Stimulated activated effector memory CD8-positive, alpha-beta T cell treated with anti-CD3 and anti-CD28 coated beads, Interleukin-12 subunit alpha, Interleukin-12 subunit beta, amount 100 ng/mL, for 72 hours (primary cell): ENCODE measurements at regions not wholly inside any gene's neighbourhood (a gene's known extent, or its start where the extent isn't known, plus 50 kb on each side); places are given as distances from the start of the nearest gene placed in this dataset.
A peak's percentile ranks its signal among the peaks of the same experiment; 100 is the strongest.

Experiments
- ATAC-seq: fragments of 150-1000 bp; cut with Tn5 transposase; 2 replicates; pipeline ENCODE4 v1.10.0; 2021
- DNase-seq, 2 donors: peaks; one replicate each; pipeline ENCODE4 v3.0.0; 2021 to 2022; ENCODE audit warnings: low spot score in 2 of 2
- H3K27ac Mint-ChIP-seq: one replicate; pipeline ENCODE4 v1.8.0; 2022; ENCODE audit warnings: mild to moderate bottlenecking, mixed read lengths
- H3K36me3 Mint-ChIP-seq: one replicate; pipeline ENCODE4 v1.8.0; 2022; ENCODE audit warnings: mild to moderate bottlenecking, mixed read lengths
- H3K4me1 Mint-ChIP-seq: one replicate; pipeline ENCODE4 v1.8.0; 2022; ENCODE audit warnings: mixed read lengths
- H3K4me3 Mint-ChIP-seq: one replicate; pipeline ENCODE4 v1.8.0; 2022; ENCODE audit warnings: mild to moderate bottlenecking, mixed read lengths
- H3K9me3 Mint-ChIP-seq: one replicate; pipeline ENCODE4 v1.8.0; 2022; ENCODE audit warnings: mixed read lengths

DNA sequence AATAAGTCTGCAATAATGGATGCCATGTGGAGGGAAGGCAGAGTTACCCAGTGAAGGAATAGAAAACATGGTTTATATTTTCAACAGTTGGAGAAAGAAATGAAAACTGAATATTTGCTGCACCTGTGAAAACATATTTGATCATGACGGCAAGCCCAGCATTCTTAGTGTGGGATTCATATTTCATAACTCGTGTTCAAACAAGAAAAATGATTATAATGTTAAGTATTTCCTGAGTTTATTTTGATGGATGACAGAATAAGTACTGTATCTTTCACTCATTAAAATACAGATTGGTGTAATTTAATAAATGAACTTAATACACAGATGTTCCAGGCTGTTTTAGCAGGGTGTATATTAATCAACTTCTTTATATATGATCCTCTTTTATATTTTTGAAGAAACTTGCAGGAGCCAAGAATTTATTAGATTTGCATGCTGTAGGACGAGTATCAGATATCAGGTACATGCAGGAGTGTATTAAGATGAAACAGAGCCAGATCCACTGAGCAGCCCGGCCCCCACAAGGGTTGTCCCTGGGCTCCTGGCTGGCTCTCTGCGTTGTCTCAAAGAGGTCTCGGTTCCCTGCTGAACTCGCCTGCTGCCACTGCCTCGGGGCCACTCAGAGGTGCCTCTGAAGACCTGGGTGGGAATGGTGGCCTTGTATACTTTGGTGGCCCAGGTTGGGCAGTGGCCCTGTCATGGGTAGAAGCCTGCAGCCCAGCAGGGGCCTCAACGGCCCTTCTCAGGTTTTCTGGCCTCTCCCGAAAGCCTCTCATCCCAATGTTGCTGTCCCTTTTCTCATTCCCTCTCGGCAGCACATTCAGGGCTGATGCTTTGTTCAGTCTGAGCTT, 95.0 kb upstream of the LDAH start:
- Mint-ChIP-seq H3K27ac (no peak overlapping the region), H3K36me3 (no peaks in the 10 kb centered on the region), H3K9me3 (no peaks in the 10 kb centered on the region), H3K4me1 (peaks cover 7% of the 10 kb centered on the region), H3K4me3 (no peak overlapping the region)
- DNase-seq: no peak
- ATAC-seq: no peak

GRCh38 chr2:20917287-20917660, 94.4 kb upstream of the LDAH start:
- Mint-ChIP-seq H3K4me3 (no peak overlapping the region), H3K27ac (no peak overlapping the region), H3K36me3 (no peaks in the 10 kb centered on the region), H3K9me3 (no peaks in the 10 kb centered on the region), H3K4me1 (peaks cover 7% of the 10 kb centered on the region)
- DNase-seq (no peak), ATAC-seq (no peak)

- Mint-ChIP-seq H3K9me3 (no peaks in the 10 kb centered on the region), H3K27ac (no peak overlapping the region), H3K4me1 (peaks cover 7% of the 10 kb centered on the region), H3K4me3 (no peak overlapping the region), H3K36me3 (no peaks in the 10 kb centered on the region)
- no peak for ATAC-seq
- DNase-seq: no peak
Observed at GRCh38 chr2:20916604-20917286, 93.8 kb upstream of the LDAH start.

- ATAC-seq (no peak), DNase-seq (no peak)
- no peaks in the 10 kb centered on the region for H3K9me3 Mint-ChIP-seq
- H3K4me1 Mint-ChIP-seq: peaks cover 7% of the 10 kb centered on the region
- no peaks in the 10 kb centered on the region for H3K36me3 Mint-ChIP-seq
- no peak overlapping the region for H3K27ac Mint-ChIP-seq
- no peak overlapping the region for H3K4me3 Mint-ChIP-seq
Observed at GRCh38 chr2:20915271-20915670, 92.4 kb upstream of the LDAH start.

DNA sequence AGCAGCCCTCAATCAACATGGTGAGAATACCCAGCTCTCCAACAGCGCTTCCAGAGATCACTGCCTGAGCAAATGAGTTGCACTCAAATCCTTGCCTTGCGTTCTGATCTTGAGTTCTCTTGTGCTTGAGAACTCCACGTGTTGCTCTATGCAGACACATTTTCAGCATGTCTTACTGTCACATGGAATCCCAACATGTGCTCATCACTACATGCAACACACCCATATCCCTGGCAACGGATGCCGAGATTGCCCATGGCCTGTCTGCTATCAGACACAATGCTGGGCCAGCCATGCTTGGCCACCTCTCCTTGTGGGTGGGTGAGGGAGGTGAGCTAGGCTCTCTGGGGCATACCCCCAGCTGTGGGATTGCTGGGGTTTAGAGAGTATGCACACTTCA, 91.9 kb upstream of the LDAH start:
- DNase-seq (no peak), ATAC-seq (peak; percentile 4)
- H3K36me3 Mint-ChIP-seq: no peaks in the 10 kb centered on the region
- no peak overlapping the region for H3K4me3 Mint-ChIP-seq
- H3K9me3 Mint-ChIP-seq: no peaks in the 10 kb centered on the region
- no peak overlapping the region for H3K27ac Mint-ChIP-seq
- H3K4me1 Mint-ChIP-seq: peaks cover 7% of the 10 kb centered on the region

DNA sequence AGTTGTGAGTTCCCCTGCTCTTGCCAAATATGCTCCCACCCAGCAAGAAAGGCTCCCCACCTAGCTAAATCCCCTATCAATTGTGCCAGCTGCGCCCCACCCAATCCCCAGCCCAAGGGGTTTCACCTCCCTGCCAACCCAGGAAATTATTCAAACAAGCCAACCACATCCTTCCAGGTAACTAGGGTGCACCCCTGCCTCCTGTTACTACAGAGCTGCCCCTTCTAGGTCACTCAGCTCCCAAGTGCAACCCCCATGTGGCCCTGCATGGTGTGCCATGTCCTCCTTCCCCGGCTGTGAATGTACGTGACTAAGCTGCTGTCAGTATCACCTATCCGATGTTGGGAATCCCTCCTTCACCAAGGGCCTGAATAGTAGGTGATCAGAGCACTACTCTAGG, 91.2 kb upstream of the LDAH start:
- DNase-seq: no peak
- Mint-ChIP-seq H3K9me3 (no peaks in the 10 kb centered on the region), H3K36me3 (no peaks in the 10 kb centered on the region), H3K4me1 (peaks cover 7% of the 10 kb centered on the region), H3K27ac (no peak overlapping the region), H3K4me3 (no peak overlapping the region)
- ATAC-seq: no peak

- Mint-ChIP-seq H3K27ac (no peak overlapping the region), H3K9me3 (no peaks in the 10 kb centered on the region), H3K4me1 (peaks cover 7% of the 10 kb centered on the region)
Observed at GRCh38 chr2:20913491-20913890, 90.6 kb upstream of the LDAH start.

DNA sequence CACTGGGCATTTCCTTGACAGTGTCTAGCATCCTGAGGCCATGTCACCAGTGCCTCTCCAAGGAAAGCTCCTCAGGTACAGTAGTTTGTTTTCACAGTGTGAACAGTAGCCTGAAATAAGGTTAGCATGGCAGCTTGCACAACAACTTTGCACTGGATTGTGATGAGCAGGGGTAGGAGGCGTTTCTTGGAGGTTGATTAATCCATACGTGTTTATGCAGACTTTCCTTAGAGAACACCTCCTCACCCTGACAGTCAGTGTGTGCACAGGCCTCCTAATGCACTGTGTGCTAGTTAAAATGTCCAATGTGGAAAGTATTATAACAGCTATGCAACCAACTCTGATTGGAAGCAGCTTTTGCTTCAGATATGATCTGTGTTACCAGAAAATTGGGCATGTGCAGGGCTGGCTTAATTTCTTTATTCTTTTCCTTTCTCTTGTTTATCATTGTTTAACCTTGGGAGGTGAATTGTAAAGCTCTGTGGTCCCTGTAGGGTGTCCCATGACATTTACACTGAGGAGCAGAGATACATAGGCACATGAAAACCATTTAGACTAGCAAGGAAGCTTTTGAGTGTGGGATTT, 77.2 kb upstream of the LDAH start:
- no peak overlapping the region for H3K27ac Mint-ChIP-seq
- DNase-seq (no peak), ATAC-seq (no peak)
- no peaks in the 10 kb centered on the region for H3K4me1 Mint-ChIP-seq
- H3K9me3 Mint-ChIP-seq: no peaks in the 10 kb centered on the region
- H3K36me3 Mint-ChIP-seq: no peaks in the 10 kb centered on the region
- no peak overlapping the region for H3K4me3 Mint-ChIP-seq

More at GRCh38 chr2:20913491-20913890, 90.6 kb upstream of the LDAH start:
- ATAC-seq (peak; percentile 8), DNase-seq (no peak)
- Mint-ChIP-seq H3K4me3 (no peak overlapping the region), H3K36me3 (no peaks in the 10 kb centered on the region)

- Mint-ChIP-seq H3K4me3 (no peak overlapping the region), H3K4me1 (no peaks in the 10 kb centered on the region), H3K36me3 (no peaks in the 10 kb centered on the region), H3K9me3 (no peaks in the 10 kb centered on the region), H3K27ac (no peak overlapping the region)
- no peak for ATAC-seq
- DNase-seq: no peak
Observed at GRCh38 chr2:20897874-20898453, 75.1 kb upstream of the LDAH start.

DNA sequence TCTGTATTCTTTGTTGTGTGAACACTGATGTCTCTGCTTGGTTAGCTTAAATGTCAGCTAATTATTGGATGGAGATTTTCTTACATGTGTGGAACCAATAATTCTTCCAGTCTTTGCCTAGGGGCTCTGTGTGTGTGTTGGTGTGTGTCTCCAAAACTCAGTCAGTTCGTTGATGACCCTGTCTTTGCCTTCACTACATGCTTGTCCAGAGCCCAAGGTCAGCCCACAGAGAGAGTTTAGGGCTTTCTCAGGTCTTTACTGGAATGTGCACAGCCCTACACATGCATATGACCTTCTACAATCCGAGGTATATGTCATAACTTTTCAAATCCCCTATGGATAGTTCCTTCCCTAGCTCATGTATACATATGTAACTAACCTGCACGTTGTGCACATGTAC, 74.1 kb upstream of the LDAH start:
- no peaks in the 10 kb centered on the region for H3K9me3 Mint-ChIP-seq
- no peaks in the 10 kb centered on the region for H3K4me1 Mint-ChIP-seq
- no peaks in the 10 kb centered on the region for H3K36me3 Mint-ChIP-seq
- DNase-seq (no peak), ATAC-seq (no peak)
- no peak overlapping the region for H3K27ac Mint-ChIP-seq
- no peak overlapping the region for H3K4me3 Mint-ChIP-seq

DNA sequence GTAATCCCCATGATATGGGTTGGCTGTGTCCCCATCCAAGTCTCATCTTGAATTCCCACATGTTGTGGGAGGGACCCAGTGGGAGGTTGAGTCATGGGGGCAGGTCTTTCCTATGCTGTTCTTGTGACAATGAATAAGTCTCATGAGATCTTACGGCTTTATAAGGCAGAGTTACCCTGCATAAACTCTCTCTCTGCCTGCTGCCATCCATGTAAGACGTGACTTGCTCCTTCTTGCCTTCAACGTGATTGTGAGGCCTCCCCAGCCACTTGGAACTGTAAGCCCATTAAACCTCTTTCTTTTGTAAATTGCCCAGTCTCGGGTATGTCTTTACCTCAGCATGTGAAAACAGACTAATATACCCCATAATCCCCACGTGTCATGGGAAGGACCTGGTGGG, 61.9 kb upstream of the LDAH start:
- H3K27ac Mint-ChIP-seq: no peak overlapping the region
- DNase-seq (no peak), ATAC-seq (no peak)
- H3K4me1 Mint-ChIP-seq: no peaks in the 10 kb centered on the region
- no peak overlapping the region for H3K4me3 Mint-ChIP-seq
- H3K9me3 Mint-ChIP-seq: no peaks in the 10 kb centered on the region
- H3K36me3 Mint-ChIP-seq: no peaks in the 10 kb centered on the region

DNA sequence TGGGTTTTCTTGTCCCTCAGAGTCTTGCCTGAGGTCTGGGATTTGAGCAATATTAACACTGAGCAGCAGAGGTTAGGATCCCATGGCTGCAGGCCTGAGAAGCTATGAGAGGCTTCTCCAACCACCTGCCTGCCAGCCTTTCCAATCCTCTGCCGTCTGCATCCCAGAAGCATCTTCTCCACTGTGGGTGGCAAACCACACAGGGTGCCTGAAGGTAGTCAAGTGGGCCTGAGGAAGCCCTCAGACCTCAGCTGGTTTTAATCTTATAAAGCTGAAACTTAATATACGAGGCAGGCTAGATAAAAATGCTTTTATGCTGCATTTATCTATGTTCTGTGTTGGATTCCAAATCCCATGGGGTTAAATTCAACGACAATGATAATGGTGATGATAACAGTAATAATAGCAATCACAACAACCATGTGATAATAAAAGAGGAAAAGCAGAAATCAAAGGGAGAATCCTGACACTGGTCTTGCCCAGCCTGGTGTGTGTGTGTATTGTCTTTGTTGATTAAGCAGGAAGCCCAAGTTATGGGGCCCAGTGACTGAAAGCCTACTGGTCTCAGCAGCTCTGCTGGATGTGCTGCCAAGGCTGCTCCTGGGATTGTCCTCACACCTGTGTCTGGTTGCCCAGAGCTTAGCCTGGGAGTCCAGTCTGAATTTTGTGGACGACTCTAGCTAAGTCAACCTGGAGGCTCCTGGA, 59.7 kb upstream of the LDAH start:
- ATAC-seq: no peak
- no peaks in the 10 kb centered on the region for H3K4me1 Mint-ChIP-seq

DNA sequence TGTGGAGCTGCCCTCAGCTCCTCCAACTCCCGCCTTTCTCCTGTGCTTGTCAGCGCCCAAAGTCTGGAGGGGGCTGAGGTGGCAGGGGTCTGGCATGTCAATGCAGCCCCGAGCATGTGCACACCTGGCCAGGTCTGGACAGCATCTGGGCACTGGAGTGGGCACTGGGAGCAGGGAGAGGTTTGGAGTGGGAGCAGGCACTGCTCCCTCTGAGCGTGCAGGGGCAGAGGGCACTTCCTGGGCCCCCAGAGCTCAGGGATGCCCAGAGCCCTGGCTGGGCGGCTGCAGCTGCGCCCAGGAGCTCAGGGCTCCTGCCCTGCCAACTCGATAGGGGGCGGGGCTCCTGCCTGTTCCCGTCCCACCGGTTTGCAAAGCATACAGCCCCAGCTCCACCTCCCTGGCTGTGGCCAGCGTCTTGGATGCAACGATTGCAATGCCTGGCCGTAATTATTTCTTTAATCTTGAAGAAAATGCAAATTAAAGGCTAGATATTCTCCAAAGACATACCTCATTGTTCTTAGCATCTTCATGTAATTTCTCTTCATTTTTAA, 57.4 kb upstream of the LDAH start:
- Mint-ChIP-seq H3K9me3 (no peaks in the 10 kb centered on the region), H3K4me3 (no peak overlapping the region), H3K27ac (no peak overlapping the region), H3K36me3 (no peaks in the 10 kb centered on the region), H3K4me1 (no peaks in the 10 kb centered on the region)
- no peak for ATAC-seq
- no peak for DNase-seq

More for the DNA sequence above, 59.7 kb upstream of the LDAH start:
- Mint-ChIP-seq H3K27ac (no peak overlapping the region), H3K36me3 (no peaks in the 10 kb centered on the region), H3K4me3 (no peak overlapping the region), H3K9me3 (no peaks in the 10 kb centered on the region)
- DNase-seq: no peak

- Mint-ChIP-seq H3K4me1 (no peaks in the 10 kb centered on the region), H3K36me3 (no peaks in the 10 kb centered on the region), H3K9me3 (no peaks in the 10 kb centered on the region), H3K27ac (no peak overlapping the region), H3K4me3 (no peak overlapping the region)
- ATAC-seq: peak; percentile 13
- DNase-seq: no peak
Observed at GRCh38 chr2:20879221-20879620, 56.3 kb upstream of the LDAH start.

DNA sequence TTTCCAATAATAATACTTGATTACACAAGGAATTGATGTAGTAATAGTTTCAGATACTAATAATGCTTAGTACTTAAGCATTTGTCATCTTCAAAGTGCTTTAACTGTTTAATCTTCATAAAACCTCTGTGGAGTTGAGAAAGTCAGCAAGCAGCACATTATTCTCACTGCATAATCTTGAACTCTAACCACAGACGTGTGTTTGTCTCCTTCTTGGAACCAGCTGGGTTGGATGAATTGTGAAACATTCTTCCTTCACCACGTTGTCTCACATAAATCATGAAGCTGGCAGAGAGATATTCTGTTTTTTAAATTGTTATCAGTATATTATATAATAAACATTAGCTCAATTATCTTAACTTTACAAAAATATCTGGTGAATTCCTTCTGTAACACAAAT, 55.1 kb upstream of the LDAH start:
- no peak overlapping the region for H3K4me3 Mint-ChIP-seq
- no peaks in the 10 kb centered on the region for H3K4me1 Mint-ChIP-seq
- no peaks in the 10 kb centered on the region for H3K36me3 Mint-ChIP-seq
- no peaks in the 10 kb centered on the region for H3K9me3 Mint-ChIP-seq
- DNase-seq (no peak), ATAC-seq (no peak)
- H3K27ac Mint-ChIP-seq: no peak overlapping the region
